NCI-H748 (cell line): ENCODE measurements at regions not wholly inside any gene's neighbourhood (a gene's known extent, or its start where the extent isn't known, plus 50 kb on each side); places are given as distances from the start of the nearest gene placed in this dataset.
A peak's percentile ranks its signal among the peaks of the same experiment; 100 is the strongest.

Source experiments
- DNase-seq: peaks from one replicate; lab custom pipeline; 2025; ENCODE audit not compliant: unreplicated experiment; lab: John Stamatoyannopoulos, UW

- DNase-seq: no peak
These were observed 733.7 kb upstream of the POU3F3 start for GRCh38 chr2:104120171-104120570.

- DNase-seq: no peak
These were observed 728.8 kb upstream of the POU3F3 start for GRCh38 chr2:104125096-104125495.

- no peak for DNase-seq
These were observed 726.7 kb upstream of the POU3F3 start for GRCh38 chr2:104127049-104127770.

GRCh38 chr2:104140361-104140760 is 713.6 kb upstream of the POU3F3 start:
- no peak for DNase-seq

- DNase-seq: no peak
These were observed 695.7 kb upstream of the POU3F3 start for GRCh38 chr2:104158191-104158590.

- DNase-seq: no peak
These were observed 690.2 kb upstream of the POU3F3 start for GRCh38 chr2:104163611-104164130.

- DNase-seq: no peak
These were observed 689.1 kb upstream of the POU3F3 start for GRCh38 chr2:104164721-104165252.

- peak; percentile 21 for DNase-seq
These were observed 676.7 kb upstream of the POU3F3 start for GRCh38 chr2:104177179-104177578.

GRCh38 chr2:104179644-104180043 is 674.3 kb upstream of the POU3F3 start:
- DNase-seq: no peak

- no peak for DNase-seq
These were observed 653.3 kb upstream of the POU3F3 start for GRCh38 chr2:104200533-104201168.

- DNase-seq: no peak
These were observed 640.2 kb upstream of the POU3F3 start for GRCh38 chr2:104213758-104214157.

GRCh38 chr2:104215269-104216161 is 638.4 kb upstream of the POU3F3 start:
- DNase-seq: no peak

GRCh38 chr2:104233591-104233990 is 620.3 kb upstream of the POU3F3 start:
- DNase-seq: no peak

GRCh38 chr2:104236491-104236890 is 617.4 kb upstream of the POU3F3 start:
- DNase-seq: no peak

GRCh38 chr2:104240984-104241383 is 612.9 kb upstream of the POU3F3 start:
- DNase-seq: no peak

- DNase-seq: no peak
These were observed 604.3 kb upstream of the POU3F3 start for GRCh38 chr2:104249629-104250028.

GRCh38 chr2:104250635-104251034 is 603.3 kb upstream of the POU3F3 start:
- no peak for DNase-seq

- DNase-seq: no peak
These were observed 599.9 kb upstream of the POU3F3 start for GRCh38 chr2:104254017-104254416.

GRCh38 chr2:104262714-104263113 is 591.2 kb upstream of the POU3F3 start:
- no peak for DNase-seq

- no peak for DNase-seq
These were observed 574.3 kb upstream of the POU3F3 start for GRCh38 chr2:104279646-104280045.

- DNase-seq: no peak
These were observed 573.7 kb upstream of the POU3F3 start for GRCh38 chr2:104280216-104280615.
